HFFc6 (cell line): ENCODE measurements at regions not wholly inside any gene's neighbourhood (a gene's known extent, or its start where the extent isn't known, plus 50 kb on each side); places are given as distances from the start of the nearest gene placed in this dataset.

Experiments
- DNase-seq: peaks from one replicate; pipeline ENCODE4 v3.0.0-alpha.2; 2018
- H3K27ac Mint-ChIP-seq: 2 replicates; pipeline ENCODE4 v1.8.0; 2020; ENCODE audit warnings: mild to moderate bottlenecking, mixed read lengths
- H3K27me3 Mint-ChIP-seq: 2 replicates; pipeline ENCODE4 v1.8.0; 2021; ENCODE audit warnings: mild to moderate bottlenecking, moderate library complexity, mixed read lengths; ENCODE audit not compliant: insufficient read depth
- H3K36me3 Mint-ChIP-seq: 2 replicates; pipeline ENCODE4 v1.8.0; 2021; ENCODE audit warnings: low read depth, mixed read lengths
- H3K4me1 Mint-ChIP-seq: 2 replicates; pipeline ENCODE4 v1.8.0; 2020; ENCODE audit warnings: low read depth, mixed read lengths
- H3K4me3 Mint-ChIP-seq: 2 replicates; pipeline ENCODE4 v1.8.0; 2020; ENCODE audit warnings: mild to moderate bottlenecking, moderate library complexity, mixed read lengths
- H3K9me3 Mint-ChIP-seq: 2 replicates; pipeline ENCODE4 v1.8.0; 2020; ENCODE audit warnings: mild to moderate bottlenecking, mixed read lengths
- CTCF ChIP-seq: fragments of 200-600 bp; sonication (generic); IDR thresholded peaks from 2 replicates; pipeline ENCODE4 v1.5.0; 2021; ENCODE audit warnings: antibody characterized with exemption, mild to moderate bottlenecking

- Mint-ChIP-seq H3K27ac (no peak overlapping the region), H3K9me3 (peaks cover 17% of the 10 kb centered on the region), H3K27me3 (no peaks in the 10 kb centered on the region), H3K36me3 (no peaks in the 10 kb centered on the region), H3K4me3 (no peak overlapping the region), H3K4me1 (no peaks in the 10 kb centered on the region)
- DNase-seq, result no peak
- TF ChIP-seq CTCF, result no peak
Observed at GRCh38 chr18:60623331-60623730, 250.8 kb upstream of the MC4R start.

GRCh38 chr18:60624207-60624606 lies 251.6 kb upstream of the MC4R start:
- no peak for TF ChIP-seq CTCF
- H3K9me3 Mint-ChIP-seq, result peaks cover 17% of the 10 kb centered on the region
- no peaks in the 10 kb centered on the region for H3K4me1 Mint-ChIP-seq
- H3K36me3 Mint-ChIP-seq, result no peaks in the 10 kb centered on the region
- DNase-seq, result no peak
- H3K27ac Mint-ChIP-seq, result no peak overlapping the region
- no peaks in the 10 kb centered on the region for H3K27me3 Mint-ChIP-seq
- no peak overlapping the region for H3K4me3 Mint-ChIP-seq

- H3K4me1 Mint-ChIP-seq, result no peaks in the 10 kb centered on the region
- no peaks in the 10 kb centered on the region for H3K36me3 Mint-ChIP-seq
- no peak for DNase-seq
- no peak overlapping the region for H3K27ac Mint-ChIP-seq
- H3K4me3 Mint-ChIP-seq, result no peak overlapping the region
- TF ChIP-seq CTCF, result no peak
- H3K27me3 Mint-ChIP-seq, result no peaks in the 10 kb centered on the region
- peaks cover 20% of the 10 kb centered on the region for H3K9me3 Mint-ChIP-seq
Observed at GRCh38 chr18:60639836-60640235, 267.3 kb upstream of the MC4R start.

GRCh38 chr18:60643009-60643408 lies 270.4 kb upstream of the MC4R start:
- no peak for DNase-seq
- peaks cover 14% of the 10 kb centered on the region for H3K9me3 Mint-ChIP-seq
- no peaks in the 10 kb centered on the region for H3K27me3 Mint-ChIP-seq
- no peak overlapping the region for H3K4me3 Mint-ChIP-seq
- TF ChIP-seq CTCF, result no peak
- no peaks in the 10 kb centered on the region for H3K4me1 Mint-ChIP-seq
- H3K36me3 Mint-ChIP-seq, result no peaks in the 10 kb centered on the region
- H3K27ac Mint-ChIP-seq, result no peak overlapping the region

GRCh38 chr18:60646725-60647124 lies 274.1 kb upstream of the MC4R start:
- peaks cover 9% of the 10 kb centered on the region for H3K9me3 Mint-ChIP-seq
- TF ChIP-seq CTCF, result no peak
- H3K36me3 Mint-ChIP-seq, result no peaks in the 10 kb centered on the region
- H3K4me3 Mint-ChIP-seq, result no peak overlapping the region
- H3K27ac Mint-ChIP-seq, result no peak overlapping the region
- no peaks in the 10 kb centered on the region for H3K27me3 Mint-ChIP-seq
- no peaks in the 10 kb centered on the region for H3K4me1 Mint-ChIP-seq
- DNase-seq, result no peak

GRCh38 chr18:60649107-60649506 lies 276.5 kb upstream of the MC4R start:
- Mint-ChIP-seq H3K9me3 (0 out of 2 replicates have a peak, but pooled peaks cover 5% of the 10 kb centered on the region), H3K27me3 (no peaks in the 10 kb centered on the region), H3K27ac (no peak overlapping the region), H3K36me3 (no peaks in the 10 kb centered on the region), H3K4me3 (no peak overlapping the region), H3K4me1 (no peaks in the 10 kb centered on the region)
- no peak for TF ChIP-seq CTCF
- DNase-seq, result no peak
